ENCODE measurements at regions not wholly inside any gene's neighbourhood (a gene's known extent, or its start where the extent isn't known, plus 50 kb on each side); places are given as distances from the start of the nearest gene placed in this dataset.

- TF ChIP-seq RAD21 (IDR thresholded peaks at IDR 0.05; ENCODE audit: low read depth) (no peak), CREB1 (IDR thresholded peaks at IDR 0.05; ENCODE audit: low read depth) (no peak), USF1 (IDR thresholded peaks at IDR 0.05) (no peak), TAF1 (IDR thresholded peaks at IDR 0.05; ENCODE audit: low read depth) (no peak), FOXM1 (IDR thresholded peaks at IDR 0.05; ENCODE audit: borderline replicate concordance, low read depth) (no peak), TEAD4 (IDR thresholded peaks at IDR 0.05) (no peak), EGR1 (IDR thresholded peaks at IDR 0.05) (no peak), ZBTB7A (IDR thresholded peaks at IDR 0.05; ENCODE audit: low read depth) (no peak), YY1 (IDR thresholded peaks at IDR 0.05; ENCODE audit: low read depth) (no peak), EP300 (IDR thresholded peaks at IDR 0.05; ENCODE audit: borderline replicate concordance) (no peak), REST (IDR thresholded peaks at IDR 0.05; ENCODE audit: low read depth) (no peak), CEBPB (IDR thresholded peaks at IDR 0.05) (no peak), TCF12 (IDR thresholded peaks at IDR 0.05; ENCODE audit: low read depth) (no peak), NFIC (IDR thresholded peaks at IDR 0.05) (no peak)
- TF ChIP-seq, protein P1, sequence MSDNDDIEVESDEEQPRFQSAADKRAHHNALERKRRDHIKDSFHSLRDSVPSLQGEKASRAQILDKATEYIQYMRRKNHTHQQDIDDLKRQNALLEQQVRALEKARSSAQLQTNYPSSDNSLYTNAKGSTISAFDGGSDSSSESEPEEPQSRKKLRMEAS (IDR thresholded peaks at IDR 0.05) = no peak
Observed at GRCh38 chr21:18602711-18603110, 199.1 kb upstream of the TMPRSS15 start.

DNA sequence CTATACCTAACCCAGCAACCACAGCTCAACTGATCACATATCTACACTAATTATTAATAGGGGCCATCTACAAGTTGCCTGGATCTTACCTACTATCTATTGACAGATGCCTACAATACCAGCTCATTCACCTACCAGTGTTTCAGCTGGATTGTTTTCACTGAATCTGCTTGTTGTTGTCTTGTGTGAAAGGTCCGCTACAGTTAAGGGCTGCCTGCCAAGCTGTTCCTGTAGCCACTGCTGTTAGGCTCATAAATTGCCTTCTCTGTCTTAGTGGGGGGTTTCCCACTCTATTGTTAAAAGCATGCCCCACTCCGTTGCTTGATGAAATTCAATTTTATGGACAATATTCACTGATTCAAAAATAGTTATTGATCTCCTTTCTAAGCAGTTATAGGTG lies 199.7 kb upstream of the TMPRSS15 start:
- TF ChIP-seq YY1 (IDR thresholded peaks at IDR 0.05; ENCODE audit: low read depth) = no peak
- no peak for TF ChIP-seq RAD21 (IDR thresholded peaks at IDR 0.05; ENCODE audit: low read depth)
- TF ChIP-seq, protein P1 (IDR thresholded peaks at IDR 0.05) = no peak
- TF ChIP-seq REST (IDR thresholded peaks at IDR 0.05; ENCODE audit: low read depth) = no peak
- TF ChIP-seq TCF12 (IDR thresholded peaks at IDR 0.05; ENCODE audit: low read depth) = no peak

DNA sequence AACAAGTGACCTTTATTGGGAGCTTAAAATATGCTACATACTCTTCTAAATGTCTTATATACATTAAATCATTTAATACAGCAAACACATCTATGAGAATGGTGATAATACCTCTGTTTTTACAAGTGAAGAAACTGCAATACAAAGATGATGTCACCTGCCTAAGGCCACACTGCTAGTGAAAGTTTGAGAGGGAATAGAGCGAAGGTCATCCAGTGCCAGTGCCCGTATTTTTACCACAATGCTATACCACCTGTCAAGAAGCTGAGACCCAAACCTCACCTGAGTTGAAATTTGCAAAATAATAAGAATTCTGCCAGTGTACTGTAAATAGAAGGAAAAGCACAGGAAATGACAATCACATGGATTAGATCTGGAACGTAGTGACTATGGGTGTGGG lies 200.4 kb upstream of the TMPRSS15 start:
- TF ChIP-seq TEAD4 (IDR thresholded peaks at IDR 0.05) (no peak), NFIC (IDR thresholded peaks at IDR 0.05) (no peak), USF1 (IDR thresholded peaks at IDR 0.05) (no peak), CEBPB (IDR thresholded peaks at IDR 0.05) (no peak), YY1 (IDR thresholded peaks at IDR 0.05; ENCODE audit: low read depth) (no peak), CREB1 (IDR thresholded peaks at IDR 0.05; ENCODE audit: low read depth) (no peak), REST (IDR thresholded peaks at IDR 0.05; ENCODE audit: low read depth) (no peak), RAD21 (IDR thresholded peaks at IDR 0.05; ENCODE audit: low read depth) (no peak), FOXM1 (IDR thresholded peaks at IDR 0.05; ENCODE audit: borderline replicate concordance, low read depth) (no peak), TAF1 (IDR thresholded peaks at IDR 0.05; ENCODE audit: low read depth) (no peak), EP300 (IDR thresholded peaks at IDR 0.05; ENCODE audit: borderline replicate concordance) (no peak), TCF12 (IDR thresholded peaks at IDR 0.05; ENCODE audit: low read depth) (no peak), ZBTB7A (IDR thresholded peaks at IDR 0.05; ENCODE audit: low read depth) (no peak), EGR1 (IDR thresholded peaks at IDR 0.05) (no peak)
- TF ChIP-seq, protein P1 (IDR thresholded peaks at IDR 0.05) = no peak

- TF ChIP-seq TCF12 (IDR thresholded peaks at IDR 0.05; ENCODE audit: low read depth) (no peak), ZBTB7A (IDR thresholded peaks at IDR 0.05; ENCODE audit: low read depth) (no peak), REST (IDR thresholded peaks at IDR 0.05; ENCODE audit: low read depth) (no peak), NFIC (IDR thresholded peaks at IDR 0.05) (no peak), TEAD4 (IDR thresholded peaks at IDR 0.05) (no peak), FOXM1 (IDR thresholded peaks at IDR 0.05; ENCODE audit: borderline replicate concordance, low read depth) (no peak), CEBPB (IDR thresholded peaks at IDR 0.05) (no peak), TAF1 (IDR thresholded peaks at IDR 0.05; ENCODE audit: low read depth) (no peak), USF1 (IDR thresholded peaks at IDR 0.05) (no peak), EGR1 (IDR thresholded peaks at IDR 0.05) (no peak), EP300 (IDR thresholded peaks at IDR 0.05; ENCODE audit: borderline replicate concordance) (no peak), CREB1 (IDR thresholded peaks at IDR 0.05; ENCODE audit: low read depth) (no peak), RAD21 (IDR thresholded peaks at IDR 0.05; ENCODE audit: low read depth) (no peak), YY1 (IDR thresholded peaks at IDR 0.05; ENCODE audit: low read depth) (no peak)
- TF ChIP-seq, protein P1 (IDR thresholded peaks at IDR 0.05) = no peak
Observed at GRCh38 chr21:18608226-18608625, 204.6 kb upstream of the TMPRSS15 start.
